HepG2 (cell line): ENCODE measurements at regions not wholly inside any gene's neighbourhood (a gene's known extent, or its start where the extent isn't known, plus 50 kb on each side); places are given as distances from the start of the nearest gene placed in this dataset.

ENCODE experiments used
- ATAC-seq: fragments of 200-7000 bp; cut with Tn5 transposase; 3 replicates; pipeline ENCODE4 v1.9.1; 2020; ENCODE audit warnings: mild to moderate bottlenecking, moderate library complexity
- BruUV-seq: library from RNA; stranded (reverse); fragments of 400-500 nt; replicated peaks from 2 replicates; lab custom pipeline; 2021; lab: Mats Ljungman, UMichigan
- CTCF ChIA-PET: fragments of 300-600 bp; formaldehyde crosslinking; extraction: SDS; loops from one replicate; lab custom pipeline; 2021; ENCODE audit warnings: low total read pairs, inconsistent platforms, low intra/inter-chr PET ratio; lab: Yijun Ruan, JAX
- POLR2A ChIA-PET: fragments of 350-600 bp; sonication (Branson Sonifier 250); formaldehyde crosslinking; loops from one replicate; lab custom pipeline; 2020; ENCODE audit warnings: antibody characterized with exemption, inconsistent platforms; lab: Yijun Ruan, JAX
- DNase-seq: peaks from one replicate; pipeline ENCODE4 v3.0.0-alpha.2; 2015; ENCODE audit warnings: low spot score
- FAIRE-seq: peaks from 3 replicates; lab custom pipeline; 2011; peaks lifted over from hg19 to GRCh38; lab: Jason Lieb, UNC
- H2AFZ ChIP-seq: one replicate; pipeline ENCODE4 v1.6.1; 2011; ENCODE audit warnings: low read length, inconsistent platforms
- H3K27ac ChIP-seq: fragments of 300-600 bp; 3 replicates; pipeline ENCODE4 v1.8.0; 2011; ENCODE audit warnings: mixed run types, mild to moderate bottlenecking, mixed read lengths, low read length, inconsistent platforms; ENCODE audit not compliant: insufficient read depth; ENCODE audit errors: extremely low read length
- H3K27me3 ChIP-seq, 2 experiments: fragments of 200-600 bp in 1 of 2; 2 replicates in 1 of 2; 3 replicates in 1 of 2; pipeline versions ENCODE4 v1.6.0 to v1.8.0; 2011; ENCODE audit warnings: low read length in 2 of 2, mild to moderate bottlenecking in 2 of 2, moderate library complexity in 2 of 2, inconsistent platforms in 1 of 2; ENCODE audit not compliant: insufficient read depth in 2 of 2, control insufficient read depth in 1 of 2
- H3K36me3 ChIP-seq, 2 experiments: fragments of 200-600 bp in 1 of 2; replicated peaks in 1 of 2; 2 replicates in 1 of 2; 3 replicates in 1 of 2; pipeline versions ENCODE4 v1.5.1 to v1.8.0; 2011; ENCODE audit warnings: low read length in 2 of 2, inconsistent platforms in 1 of 2; ENCODE audit not compliant: insufficient read depth in 2 of 2, control insufficient read depth in 1 of 2
- H3K4me1 ChIP-seq: 2 replicates; pipeline ENCODE4 v1.5.1; 2012; ENCODE audit warnings: low read length, inconsistent platforms; ENCODE audit not compliant: insufficient read depth
- H3K4me2 ChIP-seq: 2 replicates; pipeline ENCODE4 v1.6.0; 2011; ENCODE audit warnings: low read depth, low read length, inconsistent platforms
- H3K4me3 ChIP-seq, 3 experiments: fragments of 200-600 bp in 1 of 3; sonication (generic), shearing (Covaris generic) in 1 of 3; replicated peaks in 1 of 3; 2 replicates each; pipeline ENCODE4 v1.5.1; 2011 to 2016; ENCODE audit warnings: low read length in 3 of 3, inconsistent platforms in 2 of 3, low read depth in 2 of 3, mild to moderate bottlenecking in 2 of 3, control low read depth in 1 of 3, mixed read lengths in 1 of 3; ENCODE audit not compliant: insufficient read depth in 1 of 3
- H3K79me2 ChIP-seq: one replicate; pipeline ENCODE4 v1.6.1; 2011; ENCODE audit warnings: low read length, inconsistent platforms; ENCODE audit not compliant: insufficient read depth
- H3K9ac ChIP-seq: 2 replicates; pipeline ENCODE4 v1.6.0; 2011; ENCODE audit warnings: mild to moderate bottlenecking, low read depth, low read length, inconsistent platforms; ENCODE audit not compliant: insufficient read depth
- H3K9me3 ChIP-seq: 2 replicates; pipeline ENCODE4 v1.5.1; 2012; ENCODE audit warnings: mild to moderate bottlenecking, low read length
- H4K20me1 ChIP-seq: 2 replicates; pipeline ENCODE4 v1.6.0; 2011; ENCODE audit warnings: inconsistent platforms, mild to moderate bottlenecking, low read length, moderate library complexity; ENCODE audit not compliant: insufficient read depth
- CHD2 ChIP-seq: IDR thresholded peaks from 2 replicates; pipeline ENCODE4 v1.6.1; 2011; ENCODE audit warnings: low read depth, low read length, improper control_type of control experiment
- EP300 ChIP-seq, 3 experiments: sonication (generic) in 1 of 3; formaldehyde crosslinking in 1 of 3; IDR thresholded peaks; 2 replicates each; pipeline versions ENCODE4 v1.5.1 to v1.6.1; 2011 to 2020; ENCODE audit warnings: low read depth in 2 of 3, low read length in 2 of 3, borderline replicate concordance in 1 of 3, improper control_type of control experiment in 1 of 3, mild to moderate bottlenecking in 1 of 3, missing genetic modification reagents in 1 of 3, moderate library complexity in 1 of 3
- ERF ChIP-seq: IDR thresholded peaks from 2 replicates; pipeline ENCODE4 v1.6.1; 2018; ENCODE audit warnings: missing biosample characterization, missing genetic modification reagents
- GATAD2A ChIP-seq: IDR thresholded peaks from 2 replicates; pipeline ENCODE4 v1.6.1; 2016
- KDM6A ChIP-seq: IDR thresholded peaks from 2 replicates; pipeline ENCODE4 v1.6.1; 2016; ENCODE audit warnings: low read depth
- PPARG ChIP-seq: conservative IDR thresholded peaks from 2 replicates; pipeline ENCODE4 v1.6.1; 2016; ENCODE audit warnings: missing biosample characterization, missing genetic modification reagents
- RBFOX2 ChIP-seq: fragments of 200-400 bp; formaldehyde crosslinking; IDR thresholded peaks from 2 replicates; pipeline ENCODE4 v1.6.1; 2017; ENCODE audit warnings: low read depth, mild to moderate bottlenecking, low read length
- RCOR2 ChIP-seq: IDR thresholded peaks from 2 replicates; pipeline ENCODE4 v1.6.1; 2016; ENCODE audit warnings: missing biosample characterization, missing genetic modification reagents
- SALL1 ChIP-seq: sonication (generic); formaldehyde crosslinking; IDR thresholded peaks from 2 replicates; pipeline ENCODE4 v1.8.0; 2022; ENCODE audit warnings: mild to moderate bottlenecking, missing genetic modification reagents
- SOX5 ChIP-seq: IDR thresholded peaks from 2 replicates; pipeline ENCODE4 v1.6.1; 2016; ENCODE audit warnings: borderline replicate concordance
- SSRP1 ChIP-seq: IDR thresholded peaks from 2 replicates; pipeline ENCODE4 v1.6.1; 2016; ENCODE audit warnings: control low read depth
- STAG1 ChIP-seq: sonication (generic); formaldehyde crosslinking; IDR thresholded peaks from 2 replicates; pipeline ENCODE4 v1.4.0; 2020; ENCODE audit warnings: missing genetic modification reagents
- XRCC5 ChIP-seq: fragments of 200-400 bp; formaldehyde crosslinking; optimal IDR thresholded peaks from 2 replicates; pipeline ENCODE3; 2017; ENCODE audit warnings: mild to moderate bottlenecking, low read length
- ZBTB21 ChIP-seq: sonication (generic); formaldehyde crosslinking; IDR thresholded peaks from 2 replicates; pipeline ENCODE4 v1.4.0; 2020; ENCODE audit warnings: missing genetic modification reagents
- ZBTB7A ChIP-seq: sonication (generic); formaldehyde crosslinking; IDR thresholded peaks from 2 replicates; pipeline ENCODE4 v1.8.0; 2022; ENCODE audit warnings: mild to moderate bottlenecking, missing genetic modification reagents
- ZNF350 ChIP-seq: sonication (generic); formaldehyde crosslinking; IDR thresholded peaks from 2 replicates; pipeline ENCODE4 v1.4.0; 2020; ENCODE audit warnings: mild to moderate bottlenecking, low read depth, missing genetic modification reagents, borderline replicate concordance
- WGBS: methylation state at CpG from one replicate; pipeline ENCODE4 v1.1.6; 2017; ENCODE audit warnings: low lambda C conversion rate; 5-methylcytosine and 5-hydroxymethylcytosine counted together
- in situ Hi-C: cut with HindIII; loops from 2 replicates; pipeline ENCODE4 v1.10.0; 2017; ENCODE audit warnings: low pct_unique_long_range_greater_than_20kb; ENCODE audit not compliant: extremely low pct_ligation_motif_present
- intact Hi-C: fragments of 100-400 bp; cut with micrococcal nuclease; formaldehyde crosslinking; loops from one replicate; pipeline ENCODE4 v1.10.0; 2022; ENCODE audit not compliant: unreplicated experiment
- TF ChIP-seq, protein P1 (sequence below): sonication (generic); formaldehyde crosslinking; IDR thresholded peaks from 2 replicates; pipeline ENCODE4 v1.4.0; 2020; ENCODE audit warnings: missing genetic modification reagents
- TF ChIP-seq, protein P2 (sequence below): IDR thresholded peaks from 2 replicates; pipeline ENCODE4 v1.6.1; 2016; ENCODE audit warnings: low read depth

DNA sequence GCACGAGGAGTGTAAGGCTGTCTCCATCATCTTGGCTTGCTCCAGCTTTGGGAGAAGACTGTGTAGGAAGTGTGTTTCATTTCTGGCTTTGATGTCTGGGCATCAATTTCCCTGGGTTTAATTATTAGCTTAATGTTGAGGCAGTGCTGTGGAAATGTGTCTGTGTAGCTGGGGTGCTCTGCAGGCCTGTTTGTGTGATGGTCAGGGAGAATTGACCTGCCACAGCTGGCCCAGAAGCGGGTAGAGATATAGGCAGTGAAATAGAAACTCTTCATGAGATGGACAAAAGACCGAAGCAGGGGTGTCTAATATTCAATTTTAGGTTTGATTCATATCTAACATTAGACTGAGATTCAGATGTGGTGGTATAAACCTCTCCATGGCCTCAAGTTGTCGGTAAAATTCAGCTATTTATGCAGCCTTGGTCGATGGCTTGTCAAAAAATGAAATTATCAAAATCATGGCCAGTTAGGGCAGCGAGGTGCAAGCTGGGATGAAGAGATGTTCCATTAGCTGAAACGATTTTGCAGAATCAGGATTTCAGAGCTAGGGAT, 95.3 kb upstream of the SNX9 start (continued):
- TF ChIP-seq PPARG (CRISPR knock-in tag): peak; percentile 44; the same call in 1 of the 2 replicates
- peak in 1 of 2 experiments; percentile 61; a peak in 1 of 4 replicates for TF ChIP-seq EP300 (IDR thresholded peaks at IDR 0.05; ENCODE audit: low read depth in 2 of 2, low read length in 2 of 2)
- TF ChIP-seq EP300 (CRISPR knock-in tag; IDR thresholded peaks at IDR 0.05; ENCODE audit: borderline replicate concordance): no peak
- TF ChIP-seq RBFOX2: peak; percentile 69
- no peak for TF ChIP-seq ZBTB7A
- TF ChIP-seq SSRP1: peak; percentile 94

DNA sequence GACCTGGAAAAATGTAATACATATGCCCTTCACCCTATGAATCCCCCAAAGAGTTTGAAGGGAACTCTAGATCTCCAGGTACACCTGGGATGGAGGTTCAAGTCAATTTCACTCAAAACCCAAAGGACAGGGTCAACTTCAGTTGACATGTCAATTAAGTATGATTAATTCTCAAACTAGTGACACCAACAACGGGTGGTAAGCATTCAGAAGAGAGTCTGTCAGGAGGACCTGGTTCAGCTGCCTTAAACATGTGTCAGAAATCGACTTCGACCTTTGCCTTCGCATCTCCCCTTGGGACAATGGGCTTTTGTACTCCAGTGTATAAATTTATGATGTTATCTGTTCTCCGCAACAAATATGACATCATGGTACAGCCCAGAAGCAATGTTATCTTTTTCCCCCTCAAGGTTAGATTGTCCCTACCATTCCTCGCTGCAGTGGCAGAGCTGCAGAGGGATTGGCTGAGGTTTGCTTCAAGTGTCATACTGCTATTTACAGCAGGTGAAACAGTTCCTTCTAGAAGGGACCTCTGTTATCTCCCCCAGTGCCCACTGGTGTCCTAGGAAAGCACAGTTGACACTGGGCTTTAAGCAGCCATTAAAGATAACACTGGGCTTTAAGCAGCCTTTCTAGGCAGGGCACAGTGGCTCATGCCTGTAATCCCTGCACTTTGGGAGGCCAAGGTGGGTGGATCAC, 94.7 kb upstream of the SNX9 start:
- Histone ChIP-seq H3K36me3 (no peaks in the 10 kb centered on the region), H3K79me2 (no peaks in the 10 kb centered on the region), H3K27ac (peak overlapping the region; percentile 94), H3K9ac (peak overlapping the region; percentile 80), H3K4me1 (peaks cover 78% of the 10 kb centered on the region), H3K4me2 (peak overlapping the region; percentile 83), H3K9me3 (no peaks in the 10 kb centered on the region), H2AFZ (no peak overlapping the region), H4K20me1 (no peaks in the 10 kb centered on the region), H3K27me3 (no peaks in the 10 kb centered on the region), H3K4me3 (peak overlapping the region; percentile 22 to 49 (median 23); a peak in 5 of 6 replicates)
- intact Hi-C loops (loop anchor here (5.0 kb wide), 1 partner anchor 34 kb away; no protein-coding TSS in a partner anchor), in situ Hi-C loops (no loop called here)
- ChIA-PET CTCF (no interaction called here), POLR2A (interaction anchor here (0.8 to 2.7 kb wide), 19 partner anchors 9 to 405 kb away, joined by 3 to 34 read pairs (median 4); partner anchors contain the start of gene TMEM242)
- 3% methylated on average over 6 of the region's 6 CpGs for WGBS
- ATAC-seq (peak; percentile 93), DNase-seq (peak; percentile 99), FAIRE-seq (peak; percentile 85)
- TSS peak; percentile 96 for BruUV-seq
- peak; percentile 99 for TF ChIP-seq SOX5 (CRISPR knock-in tag)
- TF ChIP-seq GATAD2A (CRISPR knock-in tag): peak; percentile 99
- TF ChIP-seq ZBTB21 (CRISPR knock-in tag): peak; percentile 98
- TF ChIP-seq, protein P1, sequence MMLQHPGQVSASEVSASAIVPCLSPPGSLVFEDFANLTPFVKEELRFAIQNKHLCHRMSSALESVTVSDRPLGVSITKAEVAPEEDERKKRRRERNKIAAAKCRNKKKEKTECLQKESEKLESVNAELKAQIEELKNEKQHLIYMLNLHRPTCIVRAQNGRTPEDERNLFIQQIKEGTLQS: peak; percentile 84
- TF ChIP-seq KDM6A (CRISPR knock-in tag): peak; percentile 56; the same call in 1 of the 2 replicates
- TF ChIP-seq SALL1: peak; percentile 97
- peak; percentile 85 for TF ChIP-seq RCOR2 (CRISPR knock-in tag)
- 0 out of 2 replicates have a peak, but pooled peaks have one; percentile 13 for TF ChIP-seq STAG1 (CRISPR knock-in tag)
- peak; percentile 72; the same call in 1 of the 2 replicates for TF ChIP-seq ERF (CRISPR knock-in tag)
- TF ChIP-seq XRCC5: peak; percentile 29
- TF ChIP-seq CHD2: no peak
- 0 out of 2 replicates have a peak, but pooled peaks have one; percentile 55 for TF ChIP-seq ZNF350
- TF ChIP-seq, protein P2, sequence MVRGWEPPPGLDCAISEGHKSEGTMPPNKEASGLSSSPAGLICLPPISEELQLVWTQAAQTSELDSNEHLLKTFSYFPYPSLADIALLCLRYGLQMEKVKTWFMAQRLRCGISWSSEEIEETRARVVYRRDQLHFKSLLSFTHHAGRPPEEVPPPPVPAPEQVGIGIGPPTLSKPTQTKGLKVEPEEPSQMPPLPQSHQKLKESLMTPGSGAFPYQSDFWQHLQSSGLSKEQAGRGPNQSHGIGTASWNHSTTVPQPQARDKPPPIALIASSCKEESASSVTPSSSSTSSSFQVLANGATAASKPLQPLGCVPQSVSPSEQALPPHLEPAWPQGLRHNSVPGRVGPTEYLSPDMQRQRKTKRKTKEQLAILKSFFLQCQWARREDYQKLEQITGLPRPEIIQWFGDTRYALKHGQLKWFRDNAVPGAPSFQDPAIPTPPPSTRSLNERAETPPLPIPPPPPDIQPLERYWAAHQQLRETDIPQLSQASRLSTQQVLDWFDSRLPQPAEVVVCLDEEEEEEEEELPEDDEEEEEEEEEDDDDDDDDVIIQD (CRISPR knock-in tag): peak; percentile 70; the same call in 1 of the 2 replicates
